ENCODE measurements at regions not wholly inside any gene's neighbourhood (a gene's known extent, or its start where the extent isn't known, plus 50 kb on each side); places are given as distances from the start of the nearest gene placed in this dataset.
"Not testable (repeated sequence)": the region's sequence is repeated elsewhere in the genome, so short reads cannot be mapped to it uniquely, and the experiment has no call there.

DNA sequence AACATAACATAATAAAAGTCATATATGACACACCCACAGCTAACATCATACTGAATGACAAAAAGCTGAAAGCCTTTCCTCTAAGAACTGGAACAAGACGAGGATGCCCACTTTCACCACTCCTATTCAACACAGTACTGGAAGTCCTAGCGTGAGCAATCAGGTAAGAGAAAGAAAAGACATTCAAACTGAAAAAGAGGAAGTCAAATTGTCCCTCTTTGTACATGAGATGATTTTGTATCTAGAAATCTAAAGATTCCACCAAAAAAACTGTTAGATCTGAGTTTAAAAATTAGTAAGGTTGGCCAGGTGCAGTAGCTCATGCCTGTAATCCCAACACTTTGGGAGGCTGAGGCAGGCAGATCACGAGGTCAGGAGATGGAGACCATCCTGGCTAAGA is 70.1 kb upstream of the PROKR2 start:
- DNase-seq (ENCODE audit: low spot score) = not testable (repeated sequence)

GRCh38 chr20:5381527-5381926 is 64.8 kb upstream of the PROKR2 start:
- DNase-seq (ENCODE audit: low spot score) = not testable (repeated sequence)

- DNase-seq (ENCODE audit: low spot score) = no peak
These were observed 60.7 kb upstream of the PROKR2 start for GRCh38 chr20:5377484-5377883.

DNA sequence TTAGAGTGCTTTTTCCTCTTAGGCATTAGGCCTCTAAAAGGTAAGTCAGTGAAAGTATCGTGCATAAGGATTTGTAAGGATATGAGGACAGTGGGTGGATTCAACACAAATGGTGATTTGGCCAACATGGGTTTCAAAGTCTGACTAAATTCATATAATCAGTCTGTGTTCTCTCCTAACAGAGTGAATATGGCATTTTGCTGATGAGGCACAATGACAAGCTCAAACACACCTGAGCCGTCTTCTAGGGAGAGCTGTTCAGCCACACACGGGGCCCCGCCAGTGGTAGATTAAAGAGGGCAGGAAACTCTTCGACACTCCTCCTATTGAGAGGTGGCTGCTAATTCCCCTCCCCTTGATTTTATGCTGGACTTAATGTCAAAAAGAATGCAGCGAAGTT is 59.5 kb upstream of the PROKR2 start:
- no peak for DNase-seq (ENCODE audit: low spot score)

DNA sequence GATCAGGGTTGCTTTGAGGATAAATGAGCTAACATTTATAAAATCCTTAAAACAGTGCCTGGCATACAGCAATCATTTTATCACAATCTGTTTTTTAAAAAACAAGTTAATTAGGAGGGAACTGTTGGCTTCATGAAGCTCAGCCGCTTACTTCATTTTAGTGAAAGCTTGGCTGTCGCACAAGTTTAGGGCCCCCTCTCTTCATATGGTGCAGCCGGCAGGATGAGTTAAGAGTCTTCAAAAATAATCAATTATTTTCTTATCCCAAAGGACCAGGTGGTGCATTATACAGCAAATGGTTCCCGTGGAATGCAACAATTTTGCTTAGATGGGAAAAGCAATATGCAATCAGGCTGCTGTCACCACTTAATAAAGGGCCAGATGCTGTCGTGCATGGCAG is 57.4 kb upstream of the PROKR2 start:
- no peak for DNase-seq (ENCODE audit: low spot score)

- DNase-seq (ENCODE audit: low spot score) = no peak
These were observed 55.6 kb upstream of the PROKR2 start for GRCh38 chr20:5372371-5372770.

- no peak for DNase-seq (ENCODE audit: low spot score)
These were observed 52.9 kb upstream of the PROKR2 start for GRCh38 chr20:5369629-5370028.

Data from kidney tubule cell (primary cell).